Neural cell (in vitro differentiated cells): ENCODE measurements at regions not wholly inside any gene's neighbourhood (a gene's known extent, or its start where the extent isn't known, plus 50 kb on each side); places are given as distances from the start of the nearest gene placed in this dataset.

Experiments
- H2AFZ ChIP-seq: fragments of 200-600, 300-800 bp; sonication (generic), shearing (Covaris generic); 2 replicates; pipeline ENCODE4 v1.6.0; 2014; ENCODE audit warnings: low read depth, mild to moderate bottlenecking, antibody characterized with exemption, low read length, moderate library complexity
- H3F3A ChIP-seq: fragments of 200-600 bp; shearing (Covaris generic); 2 replicates; pipeline ENCODE4 v1.6.1; 2016; ENCODE audit warnings: mild to moderate bottlenecking, moderate library complexity, mixed read lengths, antibody characterized with exemption, low read length; ENCODE audit not compliant: insufficient read depth, poor library complexity, severe bottlenecking
- H3K27ac ChIP-seq: fragments of 200-600, 300-800 bp; sonication (generic), shearing (Covaris generic); 2 replicates; pipeline ENCODE4 v1.5.1; 2014; ENCODE audit warnings: mild to moderate bottlenecking, low read length, moderate library complexity
- H3K27me3 ChIP-seq: fragments of 300-800, 200-600 bp; sonication (generic), shearing (Covaris generic); 2 replicates; pipeline ENCODE4 v1.6.0; 2014; ENCODE audit warnings: mild to moderate bottlenecking, low read depth, low read length, moderate library complexity; ENCODE audit not compliant: insufficient read depth
- H3K36me3 ChIP-seq: fragments of 300-800, 200-600 bp; sonication (generic), shearing (Covaris generic); 2 replicates; pipeline ENCODE4 v1.5.1; 2014; ENCODE audit warnings: mild to moderate bottlenecking, antibody characterized with exemption, low read length, moderate library complexity; ENCODE audit not compliant: insufficient read depth
- H3K4me2 ChIP-seq: fragments of 300-800, 200-600 bp; sonication (generic), shearing (Covaris generic); 2 replicates; pipeline ENCODE4 v1.6.0; 2014; ENCODE audit warnings: mild to moderate bottlenecking, low read length
- H3K4me3 ChIP-seq: fragments of 300-800, 200-600 bp; sonication (generic), shearing (Covaris generic); 2 replicates; pipeline ENCODE4 v1.5.1; 2014; ENCODE audit warnings: mild to moderate bottlenecking, low read length, moderate library complexity
- H3K79me2 ChIP-seq: fragments of 200-600 bp; shearing (Covaris generic); replicated peaks from 2 replicates; pipeline ENCODE4 v1.6.0; 2014; ENCODE audit warnings: mild to moderate bottlenecking, low read length, moderate library complexity; ENCODE audit not compliant: insufficient read depth
- H3K9ac ChIP-seq: fragments of 300-800, 200-600 bp; sonication (generic), shearing (Covaris generic); 2 replicates; pipeline ENCODE4 v1.6.1; 2016; ENCODE audit warnings: mild to moderate bottlenecking, low read length, mixed read lengths
- H3K9me2 ChIP-seq: fragments of 200-600 bp; shearing (Covaris generic); 2 replicates; pipeline ENCODE4 v1.6.1; 2016; ENCODE audit warnings: mild to moderate bottlenecking, low read length, mixed read lengths; ENCODE audit not compliant: insufficient read depth
- H3K9me3 ChIP-seq: fragments of 200-600, 300-800 bp; sonication (generic), shearing (Covaris generic); 2 replicates; pipeline ENCODE4 v1.6.1; 2016; ENCODE audit warnings: mild to moderate bottlenecking, mixed run types, low read length, moderate library complexity, mixed read lengths
- H4K20me1 ChIP-seq: fragments of 200-600 bp; shearing (Covaris generic); 2 replicates; pipeline ENCODE4 v1.6.1; 2016; ENCODE audit warnings: mild to moderate bottlenecking, mixed run types; ENCODE audit not compliant: insufficient read depth
- CTCF ChIP-seq: fragments of 450-650 bp; IDR thresholded peaks from 2 replicates; pipeline ENCODE4 v1.5.1; 2014; ENCODE audit warnings: antibody characterized with exemption, mild to moderate bottlenecking, moderate library complexity; ENCODE audit not compliant: poor library complexity, severe bottlenecking
- EP300 ChIP-seq: fragments of 450-650 bp; conservative IDR thresholded peaks from 2 replicates; pipeline ENCODE4 v1.6.1; 2014; ENCODE audit warnings: antibody characterized with exemption, mild to moderate bottlenecking, moderate library complexity; ENCODE audit not compliant: poor library complexity, severe bottlenecking
- EZH2 ChIP-seq: fragments of 200-600, 300-800 bp; shearing (Covaris generic), sonication (generic); IDR thresholded peaks from 2 replicates; pipeline ENCODE4 v1.6.1; 2014; ENCODE audit warnings: antibody characterized with exemption, low read length, borderline replicate concordance, mild to moderate bottlenecking; ENCODE audit not compliant: insufficient read depth, poor library complexity, severe bottlenecking
- MXI1 ChIP-seq: fragments of 450-650 bp; conservative IDR thresholded peaks from 2 replicates; pipeline ENCODE4 v1.6.1; 2014; ENCODE audit warnings: antibody characterized with exemption, mild to moderate bottlenecking; ENCODE audit not compliant: poor library complexity, severe bottlenecking
- POLR2AphosphoS5 ChIP-seq: IDR thresholded peaks from 2 replicates; pipeline ENCODE4 v1.6.1; 2012
- RAD21 ChIP-seq: fragments of 450-650 bp; conservative IDR thresholded peaks from 2 replicates; pipeline ENCODE4 v1.6.1; 2014; ENCODE audit warnings: antibody characterized with exemption, mild to moderate bottlenecking, moderate library complexity
- REST ChIP-seq: IDR thresholded peaks from 2 replicates; pipeline ENCODE4 v1.6.1; 2012; ENCODE audit warnings: borderline replicate concordance
- SMC3 ChIP-seq: fragments of 450-650 bp; conservative IDR thresholded peaks from 2 replicates; pipeline ENCODE4 v1.6.1; 2014; ENCODE audit warnings: antibody characterized with exemption, mild to moderate bottlenecking, moderate library complexity; ENCODE audit not compliant: poor library complexity
- TAF1 ChIP-seq: IDR thresholded peaks from 2 replicates; pipeline ENCODE4 v1.6.1; 2012; ENCODE audit warnings: low read depth

- Histone ChIP-seq H4K20me1 (no peaks in the 10 kb centered on the region), H3K9me2 (no peaks in the 10 kb centered on the region), H3K9me3 (no peaks in the 10 kb centered on the region), H3K27me3 (no peaks in the 10 kb centered on the region), H3K36me3 (no peaks in the 10 kb centered on the region), H2AFZ (no peak overlapping the region), H3K4me2 (no peak overlapping the region), H3K27ac (no peak overlapping the region), H3K79me2 (no peaks in the 10 kb centered on the region), H3K4me3 (no peak overlapping the region), H3F3A (no peaks in the 10 kb centered on the region), H3K9ac (no peak overlapping the region)
- TF ChIP-seq RAD21 (no peak), EP300 (no peak), POLR2AphosphoS5 (no peak), REST (no peak), EZH2 (no peak), CTCF (no peak), TAF1 (no peak), MXI1 (no peak), SMC3 (no peak)
Observed at GRCh38 chr1:99173282-99173681, 91.0 kb upstream of the PLPPR4 start.

- Histone ChIP-seq H3K27me3 (no peaks in the 10 kb centered on the region), H3K9ac (no peak overlapping the region), H4K20me1 (no peaks in the 10 kb centered on the region), H3F3A (no peaks in the 10 kb centered on the region), H2AFZ (no peak overlapping the region), H3K27ac (no peak overlapping the region), H3K9me2 (no peaks in the 10 kb centered on the region), H3K4me3 (no peak overlapping the region), H3K79me2 (no peaks in the 10 kb centered on the region), H3K36me3 (no peaks in the 10 kb centered on the region), H3K9me3 (no peaks in the 10 kb centered on the region), H3K4me2 (no peak overlapping the region)
- TF ChIP-seq POLR2AphosphoS5 (no peak), RAD21 (no peak), REST (no peak), EZH2 (no peak)
Observed at GRCh38 chr1:99173900-99174299, 90.4 kb upstream of the PLPPR4 start.
